ENCODE measurements at regions not wholly inside any gene's neighbourhood (a gene's known extent, or its start where the extent isn't known, plus 50 kb on each side); places are given as distances from the start of the nearest gene placed in this dataset.

GRCh38 chr1:244137725-244138124 is 86.6 kb downstream of the ZBTB18 start:
- no peaks in the 10 kb centered on the region for H3F3A ChIP-seq (ENCODE audit: low read depth)
- H3K27ac ChIP-seq, result no peak overlapping the region
- H3K4me2 ChIP-seq, result no peak overlapping the region
- no peak overlapping the region for H3K4me3 Mint-ChIP-seq
- H3K36me3 Mint-ChIP-seq, result no peaks in the 10 kb centered on the region
- DNase-seq (ENCODE audit: low spot score), result no peak
- no peaks in the 10 kb centered on the region for H4K20me1 ChIP-seq (ENCODE audit: low read depth)
- no peak overlapping the region for H3K9ac ChIP-seq
- no peaks in the 10 kb centered on the region for H3K9me3 Mint-ChIP-seq
- H3K4me1 Mint-ChIP-seq, result peaks cover 18% of the 10 kb centered on the region
- peak overlapping the region; percentile 51 for H3K27ac Mint-ChIP-seq
- TF ChIP-seq EZH2phosphoT487 (IDR thresholded peaks at IDR 0.05) (no peak), EZH2 (IDR thresholded peaks at IDR 0.05) (no peak), CTCF (IDR thresholded peaks at IDR 0.05) (no peak)
- no peak overlapping the region for H3K4me3 ChIP-seq
- H3K27me3 ChIP-seq, result no peaks in the 10 kb centered on the region
- no peaks in the 10 kb centered on the region for H3K79me2 ChIP-seq (ENCODE audit: low read depth)
- H3K27me3 Mint-ChIP-seq (ENCODE audit: insufficient read depth, low read depth), result no peaks in the 10 kb centered on the region
- H3K9me3 ChIP-seq (ENCODE audit: low read depth), result no peaks in the 10 kb centered on the region
- no peak overlapping the region for H2AFZ ChIP-seq (replicated peaks)
- no peaks in the 10 kb centered on the region for H3K4me1 ChIP-seq
- no peaks in the 10 kb centered on the region for H3K36me3 ChIP-seq

GRCh38 chr1:244138399-244138798 is 87.3 kb downstream of the ZBTB18 start:
- H3K9me3 ChIP-seq (ENCODE audit: low read depth), result no peaks in the 10 kb centered on the region
- no peaks in the 10 kb centered on the region for H3F3A ChIP-seq (ENCODE audit: low read depth)
- H3K4me3 Mint-ChIP-seq, result no peak overlapping the region
- H3K27me3 Mint-ChIP-seq (ENCODE audit: insufficient read depth, low read depth), result no peaks in the 10 kb centered on the region
- H3K4me3 ChIP-seq, result no peak overlapping the region
- H3K27ac ChIP-seq, result no peak overlapping the region
- no peaks in the 10 kb centered on the region for H3K79me2 ChIP-seq (ENCODE audit: low read depth)
- no peaks in the 10 kb centered on the region for H3K36me3 Mint-ChIP-seq
- no peaks in the 10 kb centered on the region for H4K20me1 ChIP-seq (ENCODE audit: low read depth)
- no peak overlapping the region for H2AFZ ChIP-seq (replicated peaks)
- DNase-seq (ENCODE audit: low spot score), result no peak
- H3K27me3 ChIP-seq, result no peaks in the 10 kb centered on the region
- TF ChIP-seq EZH2phosphoT487 (IDR thresholded peaks at IDR 0.05) (no peak), EZH2 (IDR thresholded peaks at IDR 0.05) (no peak), CTCF (IDR thresholded peaks at IDR 0.05) (no peak)
- H3K4me2 ChIP-seq, result no peak overlapping the region
- peaks cover 18% of the 10 kb centered on the region for H3K4me1 Mint-ChIP-seq
- no peaks in the 10 kb centered on the region for H3K4me1 ChIP-seq
- peak overlapping the region; percentile 51 for H3K27ac Mint-ChIP-seq
- H3K9me3 Mint-ChIP-seq, result no peaks in the 10 kb centered on the region
- no peaks in the 10 kb centered on the region for H3K36me3 ChIP-seq
- no peak overlapping the region for H3K9ac ChIP-seq

GRCh38 chr1:244139655-244140054 is 88.6 kb downstream of the ZBTB18 start:
- Histone ChIP-seq H3K27ac (no peak overlapping the region), H2AFZ (replicated peaks) (no peak overlapping the region), H3F3A (ENCODE audit: low read depth) (no peaks in the 10 kb centered on the region), H3K9me3 (ENCODE audit: low read depth) (no peaks in the 10 kb centered on the region), H4K20me1 (ENCODE audit: low read depth) (no peaks in the 10 kb centered on the region), H3K4me2 (no peak overlapping the region), H3K79me2 (ENCODE audit: low read depth) (no peaks in the 10 kb centered on the region), H3K9ac (no peak overlapping the region), H3K4me3 (no peak overlapping the region), H3K27me3 (no peaks in the 10 kb centered on the region), H3K4me1 (no peaks in the 10 kb centered on the region), H3K36me3 (no peaks in the 10 kb centered on the region)
- no peak overlapping the region for H3K27ac Mint-ChIP-seq
- no peaks in the 10 kb centered on the region for H3K27me3 Mint-ChIP-seq (ENCODE audit: insufficient read depth, low read depth)
- no peaks in the 10 kb centered on the region for H3K36me3 Mint-ChIP-seq
- H3K4me1 Mint-ChIP-seq, result peaks cover 18% of the 10 kb centered on the region
- H3K4me3 Mint-ChIP-seq, result no peak overlapping the region
- DNase-seq (ENCODE audit: low spot score), result no peak
- H3K9me3 Mint-ChIP-seq, result no peaks in the 10 kb centered on the region
- TF ChIP-seq EZH2 (IDR thresholded peaks at IDR 0.05) (no peak), CTCF (IDR thresholded peaks at IDR 0.05) (no peak), EZH2phosphoT487 (IDR thresholded peaks at IDR 0.05) (no peak)

Data from neural progenitor cell (in vitro differentiated cells).